ENCODE measurements at regions not wholly inside any gene's neighbourhood (a gene's known extent, or its start where the extent isn't known, plus 50 kb on each side); places are given as distances from the start of the nearest gene placed in this dataset.

DNA sequence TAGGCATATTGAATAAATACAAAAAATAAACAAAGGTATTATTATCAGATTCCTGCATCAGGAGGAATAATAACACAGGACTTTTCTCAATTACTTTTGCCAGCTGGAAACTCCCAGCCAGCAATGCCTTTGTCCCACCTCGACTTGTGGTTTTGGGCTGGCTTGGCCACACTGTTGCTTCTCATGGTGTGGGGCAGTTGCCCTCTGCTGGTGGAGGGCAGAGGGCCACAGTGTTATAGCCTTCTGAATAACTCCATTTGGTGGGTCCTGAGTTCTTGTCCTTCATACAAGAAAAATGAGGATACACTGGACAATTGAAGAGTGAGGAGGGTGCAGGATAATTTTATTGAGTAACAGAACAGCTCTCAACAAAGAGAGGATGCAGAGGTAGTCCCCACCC, 1206.0 kb upstream of the ADGRL3 start:
- TF ChIP-seq POLR2A (IDR thresholded peaks at IDR 0.05) = no peak
- TF ChIP-seq, protein P1, sequence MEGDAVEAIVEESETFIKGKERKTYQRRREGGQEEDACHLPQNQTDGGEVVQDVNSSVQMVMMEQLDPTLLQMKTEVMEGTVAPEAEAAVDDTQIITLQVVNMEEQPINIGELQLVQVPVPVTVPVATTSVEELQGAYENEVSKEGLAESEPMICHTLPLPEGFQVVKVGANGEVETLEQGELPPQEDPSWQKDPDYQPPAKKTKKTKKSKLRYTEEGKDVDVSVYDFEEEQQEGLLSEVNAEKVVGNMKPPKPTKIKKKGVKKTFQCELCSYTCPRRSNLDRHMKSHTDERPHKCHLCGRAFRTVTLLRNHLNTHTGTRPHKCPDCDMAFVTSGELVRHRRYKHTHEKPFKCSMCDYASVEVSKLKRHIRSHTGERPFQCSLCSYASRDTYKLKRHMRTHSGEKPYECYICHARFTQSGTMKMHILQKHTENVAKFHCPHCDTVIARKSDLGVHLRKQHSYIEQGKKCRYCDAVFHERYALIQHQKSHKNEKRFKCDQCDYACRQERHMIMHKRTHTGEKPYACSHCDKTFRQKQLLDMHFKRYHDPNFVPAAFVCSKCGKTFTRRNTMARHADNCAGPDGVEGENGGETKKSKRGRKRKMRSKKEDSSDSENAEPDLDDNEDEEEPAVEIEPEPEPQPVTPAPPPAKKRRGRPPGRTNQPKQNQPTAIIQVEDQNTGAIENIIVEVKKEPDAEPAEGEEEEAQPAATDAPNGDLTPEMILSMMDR (IDR thresholded peaks at IDR 0.05) = no peak

DNA sequence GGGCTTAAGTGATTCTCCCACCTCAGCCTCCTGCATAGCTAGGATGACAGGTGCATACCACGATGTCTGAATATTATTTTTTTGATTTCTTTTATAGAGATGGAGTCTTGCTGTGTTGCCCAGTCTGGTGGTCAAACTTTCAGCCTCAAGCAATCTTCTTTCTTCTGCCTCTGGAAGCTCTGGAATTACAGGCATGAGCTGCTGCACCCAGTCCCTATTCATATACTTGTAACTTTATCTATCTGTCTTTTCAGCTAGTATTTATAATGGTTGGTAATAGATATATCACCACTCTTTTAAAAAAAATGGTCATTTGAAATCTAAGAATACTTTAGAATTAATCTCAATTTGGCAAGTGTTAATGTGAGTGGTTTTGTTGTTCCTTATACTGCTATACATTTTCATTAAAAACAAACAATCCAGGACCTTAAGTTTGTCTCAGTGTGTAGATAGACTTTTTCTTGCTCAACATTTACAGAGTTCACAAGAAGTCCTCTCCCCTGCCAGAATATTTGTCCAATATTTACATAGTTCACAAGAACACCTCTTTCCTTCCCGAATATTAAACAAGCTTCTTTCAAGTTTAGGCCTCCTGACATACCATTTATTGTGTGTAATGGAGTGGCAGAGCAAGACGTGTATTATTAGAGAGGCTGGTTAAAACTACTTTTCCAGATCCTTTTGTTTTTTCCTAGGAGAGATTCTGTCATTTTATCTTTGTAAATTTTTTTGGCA, 1197.4 kb upstream of the ADGRL3 start:
- H3K4me1 ChIP-seq = no peaks in the 10 kb centered on the region
- H3K36me3 ChIP-seq = no peaks in the 10 kb centered on the region
- TF ChIP-seq POLR2A (IDR thresholded peaks at IDR 0.05) = no peak
- TF ChIP-seq, protein P1 (IDR thresholded peaks at IDR 0.05) = no peak
- no peak overlapping the region for H3K4me3 ChIP-seq
- no peaks in the 10 kb centered on the region for H3K27me3 ChIP-seq
- H3K27ac ChIP-seq = no peak overlapping the region
- no peak for DNase-seq
- peaks cover 0 to 5% (median 0%) of the 10 kb centered on the region in 4 donors for H3K9me3 ChIP-seq

More for the DNA sequence above, 1206.0 kb upstream of the ADGRL3 start:
- peaks cover 0 to 6% (median 3%) of the 10 kb centered on the region in 4 donors for H3K9me3 ChIP-seq
- no peaks in the 10 kb centered on the region for H3K27me3 ChIP-seq
- no peaks in the 10 kb centered on the region for H3K4me1 ChIP-seq
- H3K4me3 ChIP-seq = no peak overlapping the region
- no peak overlapping the region for H3K27ac ChIP-seq
- no peaks in the 10 kb centered on the region for H3K36me3 ChIP-seq
- DNase-seq = no peak

DNA sequence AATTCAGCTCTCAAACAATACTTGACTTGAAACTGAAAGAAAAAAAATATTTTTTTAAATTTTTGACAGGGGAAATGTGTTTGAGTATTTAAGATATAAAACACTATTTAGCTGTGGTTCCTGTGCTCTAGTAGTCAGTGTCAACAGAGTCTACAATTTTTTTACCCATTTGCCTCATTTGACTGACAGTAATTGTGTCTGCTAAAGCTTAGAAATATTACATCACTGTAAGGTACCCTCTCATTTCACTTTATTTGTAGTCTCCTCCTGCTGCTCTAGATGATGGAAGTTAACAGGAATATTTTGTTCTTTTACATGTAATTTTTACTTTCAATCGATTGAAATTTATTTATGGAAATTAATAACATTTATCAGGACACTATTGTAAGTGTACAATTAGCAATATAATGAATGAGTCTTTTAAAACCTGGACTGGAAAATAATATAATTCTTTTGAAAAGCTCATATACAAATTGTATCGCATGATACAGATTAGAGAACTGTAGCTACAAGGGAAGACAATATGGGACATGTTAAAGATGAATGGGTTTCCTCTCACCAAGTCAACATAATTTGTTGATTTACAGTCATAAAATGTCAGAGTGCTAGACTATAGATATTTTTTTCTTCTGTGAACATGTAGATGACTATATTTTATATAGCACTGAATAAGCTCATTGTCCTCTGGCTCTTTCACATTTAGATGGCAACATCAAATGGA, 1186.5 kb upstream of the ADGRL3 start:
- no peak for TF ChIP-seq POLR2A (IDR thresholded peaks at IDR 0.05)
- TF ChIP-seq, protein P1 (IDR thresholded peaks at IDR 0.05) = no peak
- Histone ChIP-seq H3K9me3 (no peaks in the 10 kb centered on the region), H3K36me3 (no peaks in the 10 kb centered on the region), H3K4me1 (no peaks in the 10 kb centered on the region), H3K27me3 (no peaks in the 10 kb centered on the region), H3K4me3 (no peak overlapping the region), H3K27ac (no peak overlapping the region)
- no peak for DNase-seq

- H3K4me3 ChIP-seq = no peak overlapping the region
- TF ChIP-seq POLR2A (IDR thresholded peaks at IDR 0.05) = no peak
- TF ChIP-seq, protein P1 (IDR thresholded peaks at IDR 0.05) = no peak
- no peaks in the 10 kb centered on the region for H3K4me1 ChIP-seq
- no peak for DNase-seq
- no peaks in the 10 kb centered on the region for H3K36me3 ChIP-seq
- H3K27me3 ChIP-seq = no peaks in the 10 kb centered on the region
- H3K27ac ChIP-seq = no peak overlapping the region
- no peaks in the 10 kb centered on the region for H3K9me3 ChIP-seq
Observed at GRCh38 chr4:60016971-60017370, 1183.2 kb upstream of the ADGRL3 start.

GRCh38 chr4:60019180-60019579, 1180.9 kb upstream of the ADGRL3 start:
- TF ChIP-seq, protein P1 (IDR thresholded peaks at IDR 0.05) = no peak
- TF ChIP-seq POLR2A (IDR thresholded peaks at IDR 0.05) = no peak
- Histone ChIP-seq H3K4me1 (no peaks in the 10 kb centered on the region), H3K36me3 (no peaks in the 10 kb centered on the region), H3K27me3 (no peaks in the 10 kb centered on the region), H3K4me3 (no peak overlapping the region), H3K27ac (no peak overlapping the region), H3K9me3 (no peaks in the 10 kb centered on the region)
- no peak for DNase-seq

Measured in Peyer's patch (tissue), 4 donors.